Duodenal mucosa (tissue), 2 donors: ENCODE measurements at regions not wholly inside any gene's neighbourhood (a gene's known extent, or its start where the extent isn't known, plus 50 kb on each side); places are given as distances from the start of the nearest gene placed in this dataset.
"Not testable (repeated sequence)": the region's sequence is repeated elsewhere in the genome, so short reads cannot be mapped to it uniquely, and the experiment has no call there.

Experiments used
- H3K27ac ChIP-seq: one replicate; pipeline ENCODE4 v1.7.0; 2013; ENCODE audit warnings: low read depth, low read length
- H3K27me3 ChIP-seq, 2 donors: one replicate each; pipeline ENCODE4 v1.7.0; 2013; ENCODE audit warnings: low read length in 2 of 2, control low read depth in 1 of 2; ENCODE audit not compliant: insufficient read depth in 2 of 2, control insufficient read depth in 1 of 2
- H3K36me3 ChIP-seq, 2 donors: one replicate each; pipeline ENCODE4 v1.7.0; 2013; ENCODE audit warnings: low read length in 2 of 2, control low read depth in 1 of 2; ENCODE audit not compliant: insufficient read depth in 2 of 2, control insufficient read depth in 1 of 2
- H3K4me1 ChIP-seq, 2 donors: one replicate each; pipeline ENCODE4 v1.7.0; 2013; ENCODE audit warnings: low read length in 2 of 2, control low read depth in 1 of 2; ENCODE audit not compliant: insufficient read depth in 2 of 2, control insufficient read depth in 1 of 2
- H3K4me3 ChIP-seq, 2 donors: one replicate each; pipeline ENCODE4 v1.7.0; 2013; ENCODE audit warnings: low read length in 2 of 2, low read depth in 1 of 2
- H3K9ac ChIP-seq, 2 donors: one replicate each; pipeline ENCODE4 v1.7.0; 2013; ENCODE audit warnings: low read length in 2 of 2, low read depth in 1 of 2
- H3K9me3 ChIP-seq, 2 donors: one replicate each; pipeline ENCODE4 v1.7.0; 2013; ENCODE audit warnings: low read length in 2 of 2, control low read depth in 1 of 2; ENCODE audit not compliant: control insufficient read depth in 1 of 2

GRCh38 chr20:4462801-4463200 lies 213.7 kb upstream of the ADRA1D start:
- not testable (repeated sequence) for H3K9ac ChIP-seq, H3K27me3 ChIP-seq, H3K4me3 ChIP-seq, H3K4me1 ChIP-seq, H3K27ac ChIP-seq, H3K36me3 ChIP-seq, H3K9me3 ChIP-seq

GRCh38 chr20:4459081-4459480 lies 210.0 kb upstream of the ADRA1D start:
- no peaks in the 10 kb centered on the region for H3K4me1 ChIP-seq
- H3K4me3 ChIP-seq = no peak overlapping the region
- no peak overlapping the region for H3K9ac ChIP-seq
- no peaks in the 10 kb centered on the region for H3K36me3 ChIP-seq
- no peaks in the 10 kb centered on the region for H3K27me3 ChIP-seq
- H3K27ac ChIP-seq = no peak overlapping the region
- H3K9me3 ChIP-seq = no peaks in the 10 kb centered on the region

GRCh38 chr20:4457566-4458543 lies 208.8 kb upstream of the ADRA1D start:
- H3K27me3 ChIP-seq = no peaks in the 10 kb centered on the region
- no peaks in the 10 kb centered on the region for H3K4me1 ChIP-seq
- no peaks in the 10 kb centered on the region for H3K36me3 ChIP-seq
- no peaks in the 10 kb centered on the region for H3K9me3 ChIP-seq
- H3K9ac ChIP-seq = no peak overlapping the region
- no peak overlapping the region for H3K4me3 ChIP-seq
- H3K27ac ChIP-seq = no peak overlapping the region

- Histone ChIP-seq H3K27ac (no peak overlapping the region), H3K36me3 (no peaks in the 10 kb centered on the region), H3K9ac (no peak overlapping the region)
These were observed 206.9 kb upstream of the ADRA1D start for GRCh38 chr20:4455996-4456395.

GRCh38 chr20:4455301-4455701 lies 206.2 kb upstream of the ADRA1D start:
- Histone ChIP-seq H3K27ac (no peak overlapping the region), H3K36me3 (no peaks in the 10 kb centered on the region), H3K9ac (no peak overlapping the region), H3K9me3 (no peaks in the 10 kb centered on the region), H3K4me3 (no peak overlapping the region), H3K27me3 (no peaks in the 10 kb centered on the region), H3K4me1 (no peaks in the 10 kb centered on the region)

More at GRCh38 chr20:4455996-4456395, 206.9 kb upstream of the ADRA1D start:
- H3K9me3 ChIP-seq = no peaks in the 10 kb centered on the region
- H3K4me1 ChIP-seq = no peaks in the 10 kb centered on the region
- no peak overlapping the region for H3K4me3 ChIP-seq
- H3K27me3 ChIP-seq = no peaks in the 10 kb centered on the region

- H3K9me3 ChIP-seq = no peaks in the 10 kb centered on the region
- H3K36me3 ChIP-seq = no peaks in the 10 kb centered on the region
- no peak overlapping the region for H3K4me3 ChIP-seq
- no peaks in the 10 kb centered on the region for H3K27me3 ChIP-seq
- H3K27ac ChIP-seq = no peak overlapping the region
- no peaks in the 10 kb centered on the region for H3K4me1 ChIP-seq
- no peak overlapping the region for H3K9ac ChIP-seq
These were observed 205.0 kb upstream of the ADRA1D start for GRCh38 chr20:4454111-4454510.

- Histone ChIP-seq H3K4me1 (no peaks in the 10 kb centered on the region), H3K4me3 (no peak overlapping the region), H3K27me3 (no peaks in the 10 kb centered on the region), H3K9ac (no peak overlapping the region), H3K27ac (no peak overlapping the region), H3K36me3 (no peaks in the 10 kb centered on the region), H3K9me3 (no peaks in the 10 kb centered on the region)
These were observed 204.3 kb upstream of the ADRA1D start for GRCh38 chr20:4453359-4453758.

- no peak overlapping the region for H3K9ac ChIP-seq
- no peaks in the 10 kb centered on the region for H3K27me3 ChIP-seq
- H3K36me3 ChIP-seq = no peaks in the 10 kb centered on the region
- H3K4me3 ChIP-seq = no peak overlapping the region
- H3K9me3 ChIP-seq = no peaks in the 10 kb centered on the region
- no peaks in the 10 kb centered on the region for H3K4me1 ChIP-seq
- no peak overlapping the region for H3K27ac ChIP-seq
These were observed 202.5 kb upstream of the ADRA1D start for GRCh38 chr20:4451487-4452081.

GRCh38 chr20:4449957-4450715 lies 201.0 kb upstream of the ADRA1D start:
- Histone ChIP-seq H3K4me3 (no peak overlapping the region), H3K27me3 (peaks cover 0 to 5% of the 10 kb centered on the region in 2 donors), H3K9me3 (no peaks in the 10 kb centered on the region), H3K9ac (no peak overlapping the region), H3K36me3 (no peaks in the 10 kb centered on the region), H3K4me1 (no peaks in the 10 kb centered on the region), H3K27ac (no peak overlapping the region)

- no peaks in the 10 kb centered on the region for H3K9me3 ChIP-seq
- no peaks in the 10 kb centered on the region for H3K4me1 ChIP-seq
- H3K27ac ChIP-seq = no peak overlapping the region
- no peaks in the 10 kb centered on the region for H3K36me3 ChIP-seq
- H3K27me3 ChIP-seq = peaks cover 5 to 6% of the 10 kb centered on the region in 2 donors
- H3K4me3 ChIP-seq = no peak overlapping the region
- H3K9ac ChIP-seq = no peak overlapping the region
These were observed 196.7 kb upstream of the ADRA1D start for GRCh38 chr20:4445784-4446183.
